Heart right ventricle (tissue), 16 donors: ENCODE measurements at regions not wholly inside any gene's neighbourhood (a gene's known extent, or its start where the extent isn't known, plus 50 kb on each side); places are given as distances from the start of the nearest gene placed in this dataset.
"Not testable (repeated sequence)": the region's sequence is repeated elsewhere in the genome, so short reads cannot be mapped to it uniquely, and the experiment has no call there.

Experiments
- ATAC-seq, 8 donors: fragments of 200-7000 bp; cut with Tn5 transposase; one replicate each; pipeline ENCODE4 v1.9.1; 2020; ENCODE audit warnings: mild to moderate bottlenecking in 8 of 8, moderate library complexity in 8 of 8, moderate number of reproducible peaks in 1 of 8
- DNase-seq, 2 donors: peaks; one replicate each; pipeline ENCODE4 v3.0.0-alpha.2; 2020
- H3K27ac ChIP-seq, 10 donors: fragments of 200-600 bp; sonication (generic) in 2 of 10; one replicate each; pipeline versions ENCODE4 v1.5.0 to v1.8.0; 2020 to 2022; ENCODE audit warnings: mild to moderate bottlenecking in 3 of 10
- H3K27me3 ChIP-seq, 7 donors: fragments of 200-600 bp; one replicate each; pipeline ENCODE4 v1.8.0; 2021 to 2022; ENCODE audit warnings: mild to moderate bottlenecking in 2 of 7
- H3K36me3 ChIP-seq, 9 donors: fragments of 200-600 bp; sonication (generic) in 1 of 9; one replicate each; pipeline versions ENCODE4 v1.5.0 to v1.8.0; 2020 to 2022; ENCODE audit warnings: mild to moderate bottlenecking in 2 of 9
- H3K4me1 ChIP-seq, 9 donors: fragments of 200-600 bp; sonication (generic) in 1 of 9; one replicate each; pipeline versions ENCODE4 v1.5.0 to v1.8.0; 2020 to 2022; ENCODE audit warnings: mild to moderate bottlenecking in 4 of 9
- H3K4me3 ChIP-seq, 10 donors: fragments of 200-600 bp; sonication (generic) in 2 of 10; one replicate each; pipeline versions ENCODE4 v1.5.0 to v1.8.0; 2020 to 2022; ENCODE audit warnings: mild to moderate bottlenecking in 7 of 10, moderate library complexity in 2 of 10
- H3K9me3 ChIP-seq, 11 donors: fragments of 200-600 bp in 10 of 11; sonication (generic) in 2 of 11; one replicate each; pipeline versions ENCODE4 v1.5.0 to v1.8.0; 2013 to 2022; ENCODE audit warnings: mild to moderate bottlenecking in 2 of 11, control low read depth in 1 of 11, moderate library complexity in 1 of 11
- CTCF ChIP-seq, 9 donors: fragments of 200-600 bp; sonication (generic) in 2 of 9; IDR thresholded peaks; one replicate each; pipeline versions ENCODE4 v1.5.0 to v1.8.0; 2021 to 2022; ENCODE audit warnings: antibody characterized with exemption in 9 of 9, mild to moderate bottlenecking in 5 of 9, moderate library complexity in 1 of 9
- WGBS, 2 donors: extraction: QIAGEN DNeasy Blood & Tissue Kit; methylation state at CpG; one replicate each; pipeline ENCODE4 v1.1.7; 2013; ENCODE audit warnings: inconsistent platforms in 1 of 2; 5-methylcytosine and 5-hydroxymethylcytosine counted together
- intact Hi-C, 10 donors: fragments of 100-400 bp; cut with DNase I; formaldehyde crosslinking; loops; one replicate each; pipeline versions ENCODE4 v1.11.1 to v1.14.2; 2022
- donor health status: Arrhythmogenic right ventricular cardiomyopathy.
- donor health status: ischemic (EF 13 %, LVEDD 7.1; RV severe dilation, severe dysfunction).
- donor health status: healthy with polysubstance abuse.
- donor health status: DM: no; HTN: yes; CAD: no.
- donor health status: DM: no; HTN: no; CAD: no.
- donor health status: ischemic (EF 25% LVEDD 6.9; RV normal size, moderate dysfunction).
- donor health status: ischemic (EF 25% LVEDD 5.7; RV mildly dilated, moderate dysfunction).
- donor health status: healthy.
- donor health status: DM: yes; HTN: yes; CAD: no.
- donor health status: Ischemic cardiomyopathy.
- donor health status: ischemic (EF 35%, LVEDD 5.7; RV mildly dilated, moderate dysfunction).
- donor health status: nonischemic (EF 11% LVEDD 7.7; RV severe dilation, severe dysfunction).
- donor health status: DM: yes; HTN: yes; CAD: no.
- donor health status: PGD.
- donor health status: ischemic (EF 29% LVEDD 5.4; RV normal size, mild dysfunction).
- donor health status: nonischemic (EF 23%, LVEDD 6.1; RV moderate dilation, normal function).

DNA sequence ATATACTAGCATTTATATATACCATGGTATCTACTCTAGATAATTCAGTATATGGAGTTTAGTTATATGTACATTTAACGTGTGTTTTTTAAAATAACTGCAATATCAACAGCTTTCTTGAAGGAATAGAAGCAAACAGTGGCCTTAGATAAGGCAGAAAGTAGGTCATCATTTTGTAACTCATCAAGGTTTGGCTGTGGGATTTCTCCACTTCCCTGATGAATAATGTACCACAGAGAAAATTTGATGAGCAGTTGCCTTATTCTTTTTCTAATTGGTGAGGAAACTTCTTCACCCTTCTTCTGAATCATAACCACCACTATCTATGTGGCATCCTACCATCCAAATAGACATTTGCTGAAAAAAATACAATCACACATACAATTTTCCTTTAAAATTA is 590.2 kb upstream of the SPRY2 start:
- 51 to 52% methylated on average over 1 of the region's 1 CpG for WGBS, 2 donors

GRCh38 chr13:80928241-80928640 is 587.3 kb upstream of the SPRY2 start:
- no peaks in the 10 kb centered on the region for H3K27me3 ChIP-seq
- no peaks in the 10 kb centered on the region for H3K36me3 ChIP-seq
- no peak for TF ChIP-seq CTCF (IDR thresholded peaks at IDR 0.05)
- ATAC-seq (no peak), DNase-seq (no peak)
- intact Hi-C loops = loop anchor here in 5 of 10 donors (10.0 kb wide), 3 partner anchors 103 to 583 kb away; partner anchors contain the start of gene SPRY2 (in 3 of the 5)
- no peak overlapping the region for H3K4me3 ChIP-seq
- 93 to 94% methylated on average over 3 of the region's 3 CpGs for WGBS, 2 donors
- H3K9me3 ChIP-seq = no peaks in the 10 kb centered on the region
- H3K27ac ChIP-seq = no peak overlapping the region
- H3K4me1 ChIP-seq = peaks cover 0 to 16% (median 6%) of the 10 kb centered on the region in 9 donors

More for the DNA sequence above, 590.2 kb upstream of the SPRY2 start:
- Histone ChIP-seq H3K36me3 (no peaks in the 10 kb centered on the region), H3K4me1 (no peaks in the 10 kb centered on the region), H3K9me3 (no peaks in the 10 kb centered on the region), H3K27ac (peak overlapping the region in 4 of 10 donors; percentile 12 to 39 (median 24)), H3K27me3 (no peaks in the 10 kb centered on the region), H3K4me3 (no peak overlapping the region)
- intact Hi-C loops = no loop called here
- DNase-seq (no peak), ATAC-seq (no peak)
- TF ChIP-seq CTCF (IDR thresholded peaks at IDR 0.05) = no peak

GRCh38 chr13:80926024-80926423 is 585.1 kb upstream of the SPRY2 start:
- H3K27me3 ChIP-seq, H3K36me3 ChIP-seq, H3K27ac ChIP-seq, DNase-seq, H3K4me3 ChIP-seq, ATAC-seq, H3K9me3 ChIP-seq: not testable (repeated sequence)
- H3K4me1 ChIP-seq = peaks cover 0 to 16% (median 6%) of the 10 kb centered on the region in 9 donors
- WGBS, 2 donors = 98% methylated on average over 3 of the region's 3 CpGs
- intact Hi-C loops = loop anchor here in 5 of 10 donors (10.0 kb wide), 3 partner anchors 101 to 581 kb away; partner anchors contain the start of gene SPRY2 (in 3 of the 5)

GRCh38 chr13:80924596-80924995 is 583.7 kb upstream of the SPRY2 start:
- no peak for TF ChIP-seq CTCF (IDR thresholded peaks at IDR 0.05)
- H3K36me3 ChIP-seq = no peaks in the 10 kb centered on the region
- intact Hi-C loops = loop anchor here in 5 of 10 donors (2.0 to 10.0 kb wide), 4 partner anchors 100 to 582 kb away; partner anchors contain the start of gene SPRY2 (in 3 of the 5)
- peaks cover 0 to 16% (median 6%) of the 10 kb centered on the region in 9 donors for H3K4me1 ChIP-seq
- WGBS, 2 donors = 41 to 57% methylated on average over 5 of the region's 5 CpGs
- ATAC-seq = peak; percentile 69 to 99 (median 94)
- no peaks in the 10 kb centered on the region for H3K9me3 ChIP-seq
- H3K27me3 ChIP-seq = no peaks in the 10 kb centered on the region
- H3K27ac ChIP-seq = peak overlapping the region in 7 of 10 donors; percentile 11 to 48 (median 16)
- no peak overlapping the region for H3K4me3 ChIP-seq
- DNase-seq = peak in 1 of 2 donors; percentile 24

DNA sequence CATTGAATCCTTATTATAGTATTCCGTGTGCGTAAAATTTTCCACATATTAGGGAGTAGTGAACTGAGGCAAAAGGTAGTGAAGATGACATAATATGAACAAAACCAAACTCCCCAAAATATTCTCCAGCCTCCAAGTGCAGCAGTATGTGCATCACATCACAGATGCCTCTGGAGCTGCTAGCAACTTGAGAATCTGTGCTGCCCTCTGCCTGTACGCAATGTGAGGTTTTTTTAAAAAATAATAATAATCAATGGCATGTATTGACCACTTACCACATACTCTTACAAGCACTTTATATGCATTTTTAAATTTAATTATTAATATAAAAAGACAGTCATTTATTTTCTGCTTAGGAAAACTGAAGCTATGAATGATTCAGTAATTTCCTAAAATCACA is 583.0 kb upstream of the SPRY2 start:
- no peaks in the 10 kb centered on the region for H3K36me3 ChIP-seq
- no peak overlapping the region for H3K4me3 ChIP-seq
- H3K27ac ChIP-seq = peak overlapping the region in 6 of 10 donors; percentile 11 to 48 (median 27)
- ATAC-seq (peak in 5 of 8 donors; percentile 48 to 82 (median 71)), DNase-seq (no peak)
- 89 to 93% methylated on average over 3 of the region's 3 CpGs for WGBS, 2 donors
- peak in 8 of 9 donors; percentile 7 to 54 (median 29) for TF ChIP-seq CTCF (IDR thresholded peaks at IDR 0.05)
- no peaks in the 10 kb centered on the region for H3K9me3 ChIP-seq
- H3K27me3 ChIP-seq = no peaks in the 10 kb centered on the region
- H3K4me1 ChIP-seq = peaks cover 0 to 16% (median 6%) of the 10 kb centered on the region in 9 donors
- intact Hi-C loops = loop anchor here in 5 of 10 donors (2.0 to 10.0 kb wide), 4 partner anchors 99 to 581 kb away; partner anchors contain the start of gene SPRY2 (in 3 of the 5)
